HCT116 (cell line): ENCODE measurements at regions not wholly inside any gene's neighbourhood (a gene's known extent, or its start where the extent isn't known, plus 50 kb on each side); places are given as distances from the start of the nearest gene placed in this dataset.

Experiments
- ATAC-seq: fragments of 200-7000 bp; cut with Tn5 transposase; 2 replicates; pipeline ENCODE4 v1.9.1; 2020; ENCODE audit warnings: mild to moderate bottlenecking, moderate library complexity
- BruUV-seq: library from RNA; stranded (reverse); fragments of 400-500 nt; replicated peaks from 2 replicates; lab custom pipeline; 2021; lab: Mats Ljungman, UMichigan
- CTCF ChIA-PET: fragments of 300-600 bp; sonication (Branson Sonifier 250); formaldehyde crosslinking; loops from one replicate; lab custom pipeline; 2021; ENCODE audit warnings: antibody characterized with exemption; lab: Charles Lee
- POLR2A ChIA-PET: fragments of 300-600, 350-600 bp; sonication (Branson Sonifier 250); formaldehyde crosslinking; loops from one replicate; lab custom pipeline; 2021; ENCODE audit warnings: antibody characterized with exemption; lab: Charles Lee
- RAD21 ChIA-PET, 2 experiments: fragments of 300-600 bp; sonication (Branson Sonifier 250); formaldehyde crosslinking; loops; one replicate each; lab custom pipeline; 2023; ENCODE audit warnings: low total read pairs in 2 of 2; ENCODE audit not compliant: uncharacterized antibody in 2 of 2, unreplicated experiment in 2 of 2, low non-redundant PET in 1 of 2; lab: Charles Lee
- DNase-seq: peaks from one replicate; pipeline ENCODE4 v3.0.0-alpha.2; 2010; ENCODE audit warnings: low read depth, low spot score
- H2AFZ ChIP-seq: fragments of 200-600 bp; shearing (Covaris generic), sonication (generic); 2 replicates; pipeline ENCODE4 v1.6.1; 2017; ENCODE audit warnings: low read depth, mixed run types, mixed read lengths, antibody characterized with exemption, low read length; ENCODE audit not compliant: poor library complexity, severe bottlenecking
- H3K27ac ChIP-seq: 2 replicates; pipeline ENCODE4 v1.5.1; 2012; ENCODE audit warnings: low read depth, low read length
- H3K27me3 ChIP-seq: fragments of 200-600 bp; sonication (generic); 2 replicates; pipeline ENCODE4 v1.6.1; 2016; ENCODE audit warnings: mixed run types, low read length, mixed read lengths; ENCODE audit not compliant: insufficient read depth
- H3K36me3 ChIP-seq, 2 experiments: fragments of 200-500 bp in 1 of 2; fragments of 200-600 bp in 1 of 2; sonication (Bioruptor generic) in 1 of 2; sonication (generic) in 1 of 2; 2 replicates each; pipeline versions ENCODE4 v1.5.1 to v1.6.1; 2014 to 2016; ENCODE audit warnings: low read length in 2 of 2, inconsistent platforms in 1 of 2, mixed read lengths in 1 of 2, mixed run types in 1 of 2; ENCODE audit not compliant: insufficient read depth in 2 of 2, control insufficient read depth in 1 of 2
- H3K4me1 ChIP-seq, 2 experiments: fragments of 200-600 bp in 1 of 2; sonication (generic) in 1 of 2; 2 replicates each; pipeline versions ENCODE4 v1.5.1 to v1.6.1; 2012 to 2017; ENCODE audit warnings: low read length in 2 of 2, inconsistent platforms in 1 of 2, mild to moderate bottlenecking in 1 of 2, mixed read lengths in 1 of 2, mixed run types in 1 of 2, moderate library complexity in 1 of 2; ENCODE audit not compliant: insufficient read depth in 2 of 2, control insufficient read depth in 1 of 2
- H3K4me2 ChIP-seq: fragments of 200-600 bp; sonication (generic); 2 replicates; pipeline ENCODE4 v1.6.1; 2017; ENCODE audit warnings: mixed run types, low read length, mixed read lengths
- H3K4me3 ChIP-seq, 2 experiments: fragments of 200-600 bp in 1 of 2; sonication (generic) in 1 of 2; replicated peaks in 1 of 2; 2 replicates each; pipeline ENCODE4 v1.5.1; 2011 to 2016; ENCODE audit warnings: low read length in 2 of 2, control low read depth in 1 of 2, low read depth in 1 of 2, mild to moderate bottlenecking in 1 of 2, mixed read lengths in 1 of 2, mixed run types in 1 of 2
- H3K79me2 ChIP-seq: fragments of 200-600 bp; sonication (generic); 2 replicates; pipeline ENCODE4 v1.6.1; 2017; ENCODE audit warnings: mild to moderate bottlenecking, mixed run types, low read length, moderate library complexity, mixed read lengths; ENCODE audit not compliant: insufficient read depth
- H3K9ac ChIP-seq: fragments of 200-600 bp; sonication (generic); 2 replicates; pipeline ENCODE4 v1.6.1; 2016; ENCODE audit warnings: low read length, mixed read lengths
- H3K9me2 ChIP-seq: fragments of 200-600 bp; sonication (generic), shearing (Covaris generic); 2 replicates; pipeline ENCODE4 v1.6.1; 2017; ENCODE audit warnings: mixed run types, mild to moderate bottlenecking, moderate library complexity; ENCODE audit not compliant: insufficient read depth
- H3K9me3 ChIP-seq, 2 experiments: fragments of 200-500 bp in 1 of 2; fragments of 200-600 bp in 1 of 2; sonication (Bioruptor generic) in 1 of 2; sonication (generic) in 1 of 2; 2 replicates each; pipeline ENCODE4 v1.6.1; 2014 to 2017; ENCODE audit warnings: low read length in 2 of 2, mixed read lengths in 2 of 2, inconsistent platforms in 1 of 2, low read depth in 1 of 2, mild to moderate bottlenecking in 1 of 2, mixed run types in 1 of 2, moderate library complexity in 1 of 2; ENCODE audit not compliant: control insufficient read depth in 1 of 2, insufficient read depth in 1 of 2
- H4K20me1 ChIP-seq: fragments of 200-600 bp; sonication (generic), shearing (Covaris generic); 2 replicates; pipeline ENCODE4 v1.6.1; 2017; ENCODE audit warnings: mixed run types, mild to moderate bottlenecking, moderate library complexity; ENCODE audit not compliant: insufficient read depth
- ATF3 ChIP-seq: IDR thresholded peaks from 2 replicates; pipeline ENCODE4 v1.6.1; 2012
- CBX3 ChIP-seq: IDR thresholded peaks from 2 replicates; pipeline ENCODE4 v1.6.1; 2012; ENCODE audit warnings: low read depth
- CEBPB ChIP-seq: IDR thresholded peaks from 2 replicates; pipeline ENCODE4 v1.6.1; 2012; ENCODE audit warnings: low read depth
- ELF1 ChIP-seq: IDR thresholded peaks from 2 replicates; pipeline ENCODE4 v1.6.1; 2012; ENCODE audit warnings: low read depth, borderline replicate concordance
- POLR2A ChIP-seq: IDR thresholded peaks from 2 replicates; pipeline ENCODE4 v1.7.0; 2011; ENCODE audit warnings: borderline replicate concordance; ENCODE audit not compliant: insufficient read depth, insufficient read length; ENCODE audit errors: extremely low read depth
- POLR2AphosphoS5 ChIP-seq: IDR thresholded peaks from 2 replicates; pipeline ENCODE4 v1.6.1; 2011; ENCODE audit warnings: mild to moderate bottlenecking, low read depth, low read length, moderate library complexity
- SIN3A ChIP-seq: IDR thresholded peaks from 2 replicates; pipeline ENCODE4 v1.6.1; 2012; ENCODE audit warnings: low read depth
- TCF7L2 ChIP-seq: IDR thresholded peaks from 2 replicates; pipeline ENCODE4 v1.7.0; 2011; ENCODE audit warnings: borderline replicate concordance, inconsistent platforms; ENCODE audit not compliant: insufficient read depth, insufficient read length; ENCODE audit errors: extremely low read depth
- ZFX ChIP-seq: fragments of 450-650 bp; IDR thresholded peaks from 2 replicates; pipeline ENCODE4 v1.6.1; 2017
- intact Hi-C: fragments of 100-400 bp; cut with micrococcal nuclease; formaldehyde crosslinking; loops from 2 replicates; pipeline ENCODE4 v1.10.0; 2022
- TF ChIP-seq, protein P1 (sequence below), 3 experiments: fragments of 200-600 bp in 1 of 3; sonication (generic) in 1 of 3; IDR thresholded peaks in 2 of 3; conservative IDR thresholded peaks in 1 of 3; 2 replicates each; pipeline ENCODE4 v1.5.1; 2012 to 2017; ENCODE audit warnings: low read depth in 2 of 3, low read length in 2 of 3, antibody characterized with exemption in 1 of 3, borderline replicate concordance in 1 of 3, control low read depth in 1 of 3, mild to moderate bottlenecking in 1 of 3, mixed read lengths in 1 of 3, mixed run types in 1 of 3, moderate library complexity in 1 of 3; ENCODE audit not compliant: insufficient read depth in 1 of 3

DNA sequence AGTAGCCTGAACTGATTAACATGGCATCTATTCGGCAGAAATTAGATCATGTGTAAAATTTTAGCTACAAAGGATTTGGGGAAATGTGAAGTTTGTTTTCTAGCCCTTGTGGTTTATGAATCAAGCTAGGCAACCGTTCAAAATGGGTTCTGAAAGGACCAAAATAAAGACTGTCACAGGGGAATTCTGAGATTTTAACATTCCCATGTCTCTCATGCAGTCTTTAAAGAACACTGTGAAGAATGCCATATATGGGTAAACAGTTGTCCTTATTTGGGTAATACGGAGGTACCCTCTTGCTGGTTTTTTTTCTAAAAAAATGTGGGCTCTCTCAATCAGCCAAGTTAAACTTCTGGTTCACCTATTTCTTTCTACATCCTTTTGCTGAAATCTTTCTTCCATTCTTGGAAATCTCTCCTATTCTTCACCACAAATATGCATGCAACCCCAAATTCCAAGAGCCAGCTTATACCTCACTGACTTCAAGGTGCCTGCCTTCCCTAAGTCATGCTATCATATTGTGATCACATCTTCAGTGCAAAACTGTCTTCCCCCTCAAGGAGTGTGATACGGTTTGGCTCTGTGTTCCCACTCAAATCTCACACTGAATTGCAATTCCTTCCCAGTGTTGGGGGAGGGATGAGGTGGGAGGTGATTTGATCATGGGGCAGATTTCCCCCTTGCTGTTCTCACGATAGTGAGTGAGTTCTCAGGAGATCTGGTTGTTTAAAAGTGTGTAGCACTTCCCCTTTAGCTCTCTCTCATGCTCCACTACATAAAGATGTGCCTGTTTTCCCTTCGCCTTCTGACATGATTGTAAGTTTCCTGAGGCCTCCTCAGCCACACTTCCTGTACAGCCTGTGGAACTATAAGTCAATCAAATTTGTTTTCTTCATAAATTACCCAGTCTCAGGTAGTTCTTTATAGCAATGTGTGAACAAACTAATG is 308.7 kb downstream of the TTLL7 start:
- Histone ChIP-seq H4K20me1 (no peaks in the 10 kb centered on the region), H3K9me3 (no peaks in the 10 kb centered on the region), H2AFZ (no peak overlapping the region), H3K79me2 (no peaks in the 10 kb centered on the region), H3K36me3 (no peaks in the 10 kb centered on the region), H3K9me2 (no peaks in the 10 kb centered on the region), H3K27me3 (peaks cover 11% of the 10 kb centered on the region; the same call in 1 of the 2 replicates), H3K9ac (no peak overlapping the region), H3K4me2 (no peak overlapping the region), H3K27ac (no peak overlapping the region), H3K4me3 (no peak overlapping the region), H3K4me1 (no peaks in the 10 kb centered on the region)
- no TSS peak for BruUV-seq
- DNase-seq (no peak), ATAC-seq (no peak)
- no peak for TF ChIP-seq ZFX
- no peak for TF ChIP-seq ELF1
- TF ChIP-seq, protein P1, sequence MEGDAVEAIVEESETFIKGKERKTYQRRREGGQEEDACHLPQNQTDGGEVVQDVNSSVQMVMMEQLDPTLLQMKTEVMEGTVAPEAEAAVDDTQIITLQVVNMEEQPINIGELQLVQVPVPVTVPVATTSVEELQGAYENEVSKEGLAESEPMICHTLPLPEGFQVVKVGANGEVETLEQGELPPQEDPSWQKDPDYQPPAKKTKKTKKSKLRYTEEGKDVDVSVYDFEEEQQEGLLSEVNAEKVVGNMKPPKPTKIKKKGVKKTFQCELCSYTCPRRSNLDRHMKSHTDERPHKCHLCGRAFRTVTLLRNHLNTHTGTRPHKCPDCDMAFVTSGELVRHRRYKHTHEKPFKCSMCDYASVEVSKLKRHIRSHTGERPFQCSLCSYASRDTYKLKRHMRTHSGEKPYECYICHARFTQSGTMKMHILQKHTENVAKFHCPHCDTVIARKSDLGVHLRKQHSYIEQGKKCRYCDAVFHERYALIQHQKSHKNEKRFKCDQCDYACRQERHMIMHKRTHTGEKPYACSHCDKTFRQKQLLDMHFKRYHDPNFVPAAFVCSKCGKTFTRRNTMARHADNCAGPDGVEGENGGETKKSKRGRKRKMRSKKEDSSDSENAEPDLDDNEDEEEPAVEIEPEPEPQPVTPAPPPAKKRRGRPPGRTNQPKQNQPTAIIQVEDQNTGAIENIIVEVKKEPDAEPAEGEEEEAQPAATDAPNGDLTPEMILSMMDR (IDR thresholded peaks at IDR 0.05 in 2 of 3, conservative IDR thresholded peaks at IDR 0.05 in 1 of 3; ENCODE audit: borderline replicate concordance in 1 of 3, insufficient read depth in 1 of 3, low read depth in 2 of 3, low read length in 2 of 3): no peak
- no peak for TF ChIP-seq CBX3
- no peak for TF ChIP-seq SIN3A
- intact Hi-C loops: no loop called here
- RAD21 ChIA-PET: no interaction called here
- POLR2A ChIA-PET: no interaction called here
- CTCF ChIA-PET: no interaction called here

DNA sequence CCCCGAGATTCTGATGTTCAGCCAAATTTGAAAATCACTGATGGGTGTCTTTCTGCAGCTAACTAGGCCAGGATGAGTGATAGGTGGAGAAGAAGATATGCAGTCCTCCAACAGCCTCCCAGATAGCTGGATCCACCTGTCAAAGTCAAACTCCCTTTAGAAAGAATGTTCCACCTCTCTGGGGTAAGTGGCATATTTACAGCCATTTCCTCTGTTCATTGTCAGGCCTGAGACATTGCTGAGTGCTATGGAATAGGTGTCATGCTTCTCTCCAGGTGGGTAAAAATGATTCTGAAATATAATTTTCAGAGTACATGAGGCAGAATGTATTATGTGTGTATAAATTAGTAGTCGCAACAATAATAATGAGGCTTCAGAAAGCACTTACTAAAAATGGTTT is 316.8 kb downstream of the TTLL7 start:
- intact Hi-C loops: no loop called here
- TF ChIP-seq ELF1: no peak
- TF ChIP-seq POLR2A: no peak
- TF ChIP-seq, protein P1 (IDR thresholded peaks at IDR 0.05 in 2 of 3, conservative IDR thresholded peaks at IDR 0.05 in 1 of 3; ENCODE audit: borderline replicate concordance in 1 of 3, insufficient read depth in 1 of 3, low read depth in 2 of 3, low read length in 2 of 3): no peak
- no peak for TF ChIP-seq CEBPB
- no peak for TF ChIP-seq TCF7L2
- TF ChIP-seq SIN3A: no peak
- TF ChIP-seq POLR2AphosphoS5: no peak
- TF ChIP-seq ATF3: no peak
- H3K4me3 ChIP-seq: no peak overlapping the region
- RAD21 ChIA-PET: no interaction called here
- no peak overlapping the region for H3K4me2 ChIP-seq
- H3K27me3 ChIP-seq: no peaks in the 10 kb centered on the region
- no peak overlapping the region for H3K27ac ChIP-seq
- CTCF ChIA-PET: no interaction called here
- no peaks in the 10 kb centered on the region for H3K9me2 ChIP-seq
- no peaks in the 10 kb centered on the region for H3K36me3 ChIP-seq
- POLR2A ChIA-PET: no interaction called here
- DNase-seq (no peak), ATAC-seq (no peak)
- H3K9ac ChIP-seq: no peak overlapping the region
- H3K79me2 ChIP-seq: no peaks in the 10 kb centered on the region
- BruUV-seq: no TSS peak
- H4K20me1 ChIP-seq: no peaks in the 10 kb centered on the region
- H3K4me1 ChIP-seq: no peaks in the 10 kb centered on the region
- H3K9me3 ChIP-seq: no peaks in the 10 kb centered on the region
- no peak overlapping the region for H2AFZ ChIP-seq
